Adrenal gland (tissue), 9 donors: ENCODE measurements at regions not wholly inside any gene's neighbourhood (a gene's known extent, or its start where the extent isn't known, plus 50 kb on each side); places are given as distances from the start of the nearest gene placed in this dataset.
A peak's percentile ranks its signal among the peaks of the same experiment; 100 is the strongest.

Experiments used
- DNase-seq, 7 donors: peaks; one replicate each; pipeline ENCODE4 v3.0.0-alpha.2; 2019 to 2020
- H3K27ac ChIP-seq, 5 donors: fragments of 200-600 bp; sonication (generic) in 4 of 5; 1 replicate in 3 of 5; 2 replicates in 2 of 5; pipeline versions ENCODE4 v1.5.1 to v1.8.0; 2016 to 2020; ENCODE audit warnings: mild to moderate bottlenecking in 1 of 5
- H3K27me3 ChIP-seq: fragments of 200-600 bp; 2 replicates; pipeline ENCODE4 v1.8.0; 2021
- H3K36me3 ChIP-seq, 2 donors: fragments of 200-600 bp; replicated peaks in 1 of 2; 1 replicate in 1 of 2; 2 replicates in 1 of 2; pipeline versions ENCODE4 v1.5.1 to v1.8.0; 2018 to 2022
- H3K4me1 ChIP-seq, 2 donors: fragments of 200-600 bp; replicated peaks in 1 of 2; 1 replicate in 1 of 2; 2 replicates in 1 of 2; pipeline versions ENCODE4 v1.5.1 to v1.8.0; 2018 to 2021
- H3K4me3 ChIP-seq, 4 donors: fragments of 200-600 bp; sonication (generic) in 3 of 4; one replicate each; pipeline ENCODE4 v1.5.1; 2016 to 2018
- H3K9me3 ChIP-seq, 3 donors: fragments of 200-600 bp; sonication (generic) in 1 of 3; replicated peaks in 1 of 3; 1 replicate in 2 of 3; 2 replicates in 1 of 3; pipeline versions ENCODE4 v1.5.1 to v1.8.0; 2016 to 2021
- CTCF ChIP-seq, 6 experiments: fragments of 450-650 bp in 4 of 6; fragments of 200-600 bp in 2 of 6; sonication (generic) in 1 of 6; IDR thresholded peaks; 1 replicate in 5 of 6; 2 replicates in 1 of 6; pipeline versions ENCODE4 v1.5.1 to v1.8.0; 2016 to 2021; ENCODE audit warnings: antibody characterized with exemption in 6 of 6, mild to moderate bottlenecking in 2 of 6, moderate library complexity in 1 of 6
- POLR2A ChIP-seq, 2 donors: fragments of 450-650 bp; IDR thresholded peaks; one replicate each; pipeline ENCODE4 v1.6.1; 2017; ENCODE audit warnings: antibody characterized with exemption in 2 of 2, mild to moderate bottlenecking in 2 of 2, moderate library complexity in 1 of 2
- WGBS, 4 donors: extraction: QIAGEN DNeasy Blood & Tissue Kit in 2 of 4; methylation state at CpG; one replicate each; pipeline versions ENCODE4 v1.1.5 to v1.1.7; 2013 to 2017; 5-methylcytosine and 5-hydroxymethylcytosine counted together
- intact Hi-C, 2 donors: fragments of 100-400 bp; cut with DNase I; formaldehyde crosslinking; loops; one replicate each; pipeline versions ENCODE4 v1.14.1 to v1.15.0; 2022 to 2023
- donor health status: healthy with polysubstance abuse.
- donor health status: Bipolar disorder and iron deficiency.
- donor health status: DM: yes; HTN: yes; CAD: no.
- donor health status: DM: no; HTN: no; CAD: no.
- donor health status: DM: no; HTN: no; CAD: no.

DNA sequence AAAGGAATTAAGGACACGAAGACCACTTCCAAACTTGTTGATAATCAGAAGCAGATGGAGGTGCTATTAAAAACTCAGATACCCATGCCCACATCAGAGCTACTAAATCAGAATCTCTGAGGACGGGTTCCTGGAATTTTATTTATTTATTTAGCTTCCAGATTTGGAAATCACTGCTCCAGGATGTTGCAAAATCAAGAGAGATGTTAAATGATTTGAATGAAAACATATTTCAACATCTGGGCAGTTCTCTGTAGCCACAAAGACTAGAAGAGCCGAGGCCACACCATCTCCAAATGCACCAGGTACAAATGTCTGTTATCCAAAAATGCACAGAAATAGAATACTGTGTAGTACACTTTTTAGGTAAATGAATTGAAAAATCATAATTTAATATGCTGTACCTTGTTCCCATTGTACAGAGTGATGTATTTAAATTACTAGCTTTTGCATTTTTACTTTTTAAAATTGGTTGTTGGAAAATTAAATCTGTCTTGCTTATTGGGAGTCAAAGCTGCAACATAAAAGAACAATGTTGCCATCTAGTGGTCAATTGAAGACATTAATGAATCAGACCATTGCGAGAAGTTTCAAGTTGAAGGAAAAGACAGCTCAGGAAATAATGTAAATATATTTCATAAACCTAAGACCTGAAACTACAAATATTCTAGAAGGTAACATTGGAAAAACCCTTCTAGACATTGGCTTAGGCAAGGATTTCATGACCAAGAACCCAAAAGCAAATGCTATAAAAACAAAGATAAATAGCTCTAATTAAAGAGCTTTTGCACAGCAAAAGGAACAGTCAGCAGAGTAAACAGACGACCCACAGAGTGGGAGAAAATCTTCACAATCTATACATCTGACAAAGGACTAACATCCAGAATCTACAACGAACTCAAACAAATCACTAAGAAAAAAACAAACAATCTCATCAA is 151.3 kb upstream of the TTC29 start:
- Histone ChIP-seq H3K4me3 (no peak overlapping the region), H3K36me3 (no peaks in the 10 kb centered on the region), H3K27me3 (no peaks in the 10 kb centered on the region), H3K9me3 (no peaks in the 10 kb centered on the region), H3K27ac (no peak overlapping the region), H3K4me1 (no peaks in the 10 kb centered on the region)
- WGBS, 4 donors: 16 to 22% (median 20%) methylated on average over 6 of the region's 6 CpGs
- TF ChIP-seq POLR2A (IDR thresholded peaks at IDR 0.05): no peak
- peak; percentile 49 to 79 (median 70) for TF ChIP-seq CTCF (IDR thresholded peaks at IDR 0.05)
- intact Hi-C loops: loop anchor here in 1 of 2 donors (10.0 kb wide), 1 partner anchor 82 kb away; no protein-coding TSS in a partner anchor
- DNase-seq: no peak

DNA sequence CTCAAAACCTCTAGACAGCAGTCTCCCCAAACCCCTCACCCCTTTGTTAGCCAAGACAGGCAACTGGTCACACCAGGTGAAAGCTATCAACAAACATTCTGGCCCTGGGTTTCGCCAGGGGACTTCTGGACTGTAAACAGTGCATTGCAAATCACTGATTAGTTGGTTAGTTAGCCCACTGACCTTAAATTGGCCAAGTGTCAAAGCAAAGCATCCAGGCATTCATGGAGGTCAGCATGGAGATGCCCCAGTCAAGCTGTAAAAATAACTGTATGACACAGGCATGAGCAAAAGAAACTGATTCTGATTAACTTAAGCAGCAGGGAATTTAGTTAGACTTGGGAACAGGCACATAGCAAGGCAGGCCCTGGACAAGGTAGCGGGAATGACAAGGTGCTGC is 156.0 kb upstream of the TTC29 start:
- Histone ChIP-seq H3K4me1 (peaks cover 0 to 7% of the 10 kb centered on the region in 2 donors), H3K27ac (no peak overlapping the region), H3K4me3 (no peak overlapping the region), H3K36me3 (no peaks in the 10 kb centered on the region), H3K27me3 (no peaks in the 10 kb centered on the region), H3K9me3 (no peaks in the 10 kb centered on the region)
- DNase-seq: no peak
- intact Hi-C loops: no loop called here
- 33 to 93% (median 37%) methylated on average over 2 of the region's 2 CpGs for WGBS, 4 donors
- TF ChIP-seq CTCF (IDR thresholded peaks at IDR 0.05) (no peak), POLR2A (IDR thresholded peaks at IDR 0.05) (no peak)

- TF ChIP-seq CTCF (IDR thresholded peaks at IDR 0.05) (no peak), POLR2A (IDR thresholded peaks at IDR 0.05) (no peak)
- intact Hi-C loops: no loop called here
- DNase-seq: no peak
- H3K36me3 ChIP-seq: no peaks in the 10 kb centered on the region
- no peak overlapping the region for H3K27ac ChIP-seq
- H3K9me3 ChIP-seq: no peaks in the 10 kb centered on the region
- peaks cover 0 to 7% of the 10 kb centered on the region in 2 donors for H3K4me1 ChIP-seq
- H3K4me3 ChIP-seq: no peak overlapping the region
- no peaks in the 10 kb centered on the region for H3K27me3 ChIP-seq
- WGBS, 4 donors: 82 to 100% (median 87%) methylated on average over 1 of the region's 1 CpG
Measured at GRCh38 chr4:147102596-147102995, 156.9 kb upstream of the TTC29 start.

- Histone ChIP-seq H3K4me3 (no peak overlapping the region), H3K27ac (peak overlapping the region in 3 of 5 donors; percentile 24 to 63 (median 49)), H3K27me3 (no peaks in the 10 kb centered on the region), H3K9me3 (no peaks in the 10 kb centered on the region), H3K4me1 (peaks cover 0 to 7% of the 10 kb centered on the region in 2 donors), H3K36me3 (no peaks in the 10 kb centered on the region)
- TF ChIP-seq POLR2A (IDR thresholded peaks at IDR 0.05) (no peak), CTCF (IDR thresholded peaks at IDR 0.05) (no peak)
- WGBS, 4 donors: 25 to 34% (median 25%) methylated on average over 8 of the region's 8 CpGs
- intact Hi-C loops: no loop called here
- DNase-seq: peak; percentile 22 to 84 (median 75)
Measured at GRCh38 chr4:147103403-147103946, 157.8 kb upstream of the TTC29 start.
